ENCODE measurements at regions not wholly inside any gene's neighbourhood (a gene's known extent, or its start where the extent isn't known, plus 50 kb on each side); places are given as distances from the start of the nearest gene placed in this dataset.

DNA sequence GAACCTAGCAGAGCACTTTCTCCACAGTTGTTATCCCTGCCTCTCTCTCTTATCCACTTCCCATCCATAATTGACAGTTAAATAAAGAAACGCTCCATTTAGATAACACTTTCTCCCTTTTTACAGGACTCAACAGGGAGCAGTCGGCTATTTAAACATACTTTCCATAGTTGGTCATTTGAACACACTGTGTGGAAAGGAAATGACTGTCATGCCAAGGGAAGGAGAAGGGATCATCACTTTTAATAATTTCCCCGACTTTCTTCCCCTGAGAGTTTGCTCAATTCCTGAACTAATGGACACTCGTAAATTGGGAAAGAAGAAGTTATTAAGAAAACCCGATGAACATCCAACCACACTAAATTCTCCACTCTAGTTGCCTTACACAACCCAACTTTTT is 400.8 kb upstream of the PTGER4 start:
- Histone ChIP-seq H3K4me2 (ENCODE audit: control insufficient read depth, extremely low read depth, insufficient read depth, low read depth, low read length) (no peak overlapping the region), H3K4me3 (ENCODE audit: control insufficient read depth in 2 of 3, extremely low read depth in 1 of 3, insufficient read depth in 2 of 3, low read depth in 1 of 3, low read length in 3 of 3) (no peak overlapping the region), H3K4me1 (ENCODE audit: control insufficient read depth, extremely low read depth, insufficient read depth, low read length) (no peaks in the 10 kb centered on the region), H3K79me2 (ENCODE audit: control insufficient read depth, insufficient read depth, low read length) (no peaks in the 10 kb centered on the region), H3K27ac (ENCODE audit: control insufficient read depth, insufficient read depth, low read length) (no peak overlapping the region), H3K9me3 (ENCODE audit: control insufficient read depth, low read depth, low read length) (no peaks in the 10 kb centered on the region), H3K36me3 (ENCODE audit: control insufficient read depth in 2 of 2, extremely low read depth in 1 of 2, insufficient read depth in 2 of 2, low read length in 2 of 2) (no peaks in the 10 kb centered on the region), H3K9ac (ENCODE audit: control insufficient read depth, extremely low read depth, insufficient read depth, low read length) (no peak overlapping the region), H3K27me3 (ENCODE audit: control insufficient read depth, extremely low read depth, insufficient read depth, low read length) (no peaks in the 10 kb centered on the region), H2AFZ (ENCODE audit: control insufficient read depth, low read length) (no peak overlapping the region), H3K9me1 (ENCODE audit: control insufficient read depth, extremely low read depth, insufficient read depth, low read length) (no peaks in the 10 kb centered on the region), H4K20me1 (ENCODE audit: control insufficient read depth, extremely low read depth, insufficient read depth, low read length) (no peaks in the 10 kb centered on the region)
- TF ChIP-seq EZH2 (IDR thresholded peaks at IDR 0.05; ENCODE audit: low read length), result no peak
- TF ChIP-seq, protein P1, sequence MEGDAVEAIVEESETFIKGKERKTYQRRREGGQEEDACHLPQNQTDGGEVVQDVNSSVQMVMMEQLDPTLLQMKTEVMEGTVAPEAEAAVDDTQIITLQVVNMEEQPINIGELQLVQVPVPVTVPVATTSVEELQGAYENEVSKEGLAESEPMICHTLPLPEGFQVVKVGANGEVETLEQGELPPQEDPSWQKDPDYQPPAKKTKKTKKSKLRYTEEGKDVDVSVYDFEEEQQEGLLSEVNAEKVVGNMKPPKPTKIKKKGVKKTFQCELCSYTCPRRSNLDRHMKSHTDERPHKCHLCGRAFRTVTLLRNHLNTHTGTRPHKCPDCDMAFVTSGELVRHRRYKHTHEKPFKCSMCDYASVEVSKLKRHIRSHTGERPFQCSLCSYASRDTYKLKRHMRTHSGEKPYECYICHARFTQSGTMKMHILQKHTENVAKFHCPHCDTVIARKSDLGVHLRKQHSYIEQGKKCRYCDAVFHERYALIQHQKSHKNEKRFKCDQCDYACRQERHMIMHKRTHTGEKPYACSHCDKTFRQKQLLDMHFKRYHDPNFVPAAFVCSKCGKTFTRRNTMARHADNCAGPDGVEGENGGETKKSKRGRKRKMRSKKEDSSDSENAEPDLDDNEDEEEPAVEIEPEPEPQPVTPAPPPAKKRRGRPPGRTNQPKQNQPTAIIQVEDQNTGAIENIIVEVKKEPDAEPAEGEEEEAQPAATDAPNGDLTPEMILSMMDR (optimal IDR thresholded peaks at IDR 0.05 in 1 of 3, IDR thresholded peaks at IDR 0.05 in 1 of 3, conservative IDR thresholded peaks at IDR 0.05 in 1 of 3; ENCODE audit: extremely low read depth in 1 of 3, insufficient read depth in 2 of 3, low read length in 3 of 3), result no peak
- FAIRE-seq (no peak), DNase-seq (ENCODE audit: low read depth, low spot score) (no peak)
- dilution Hi-C loops (cut with MboI; ENCODE audit: extremely low pct_ligation_motif_present, low sequenced_read_pairs), result no loop called here

DNA sequence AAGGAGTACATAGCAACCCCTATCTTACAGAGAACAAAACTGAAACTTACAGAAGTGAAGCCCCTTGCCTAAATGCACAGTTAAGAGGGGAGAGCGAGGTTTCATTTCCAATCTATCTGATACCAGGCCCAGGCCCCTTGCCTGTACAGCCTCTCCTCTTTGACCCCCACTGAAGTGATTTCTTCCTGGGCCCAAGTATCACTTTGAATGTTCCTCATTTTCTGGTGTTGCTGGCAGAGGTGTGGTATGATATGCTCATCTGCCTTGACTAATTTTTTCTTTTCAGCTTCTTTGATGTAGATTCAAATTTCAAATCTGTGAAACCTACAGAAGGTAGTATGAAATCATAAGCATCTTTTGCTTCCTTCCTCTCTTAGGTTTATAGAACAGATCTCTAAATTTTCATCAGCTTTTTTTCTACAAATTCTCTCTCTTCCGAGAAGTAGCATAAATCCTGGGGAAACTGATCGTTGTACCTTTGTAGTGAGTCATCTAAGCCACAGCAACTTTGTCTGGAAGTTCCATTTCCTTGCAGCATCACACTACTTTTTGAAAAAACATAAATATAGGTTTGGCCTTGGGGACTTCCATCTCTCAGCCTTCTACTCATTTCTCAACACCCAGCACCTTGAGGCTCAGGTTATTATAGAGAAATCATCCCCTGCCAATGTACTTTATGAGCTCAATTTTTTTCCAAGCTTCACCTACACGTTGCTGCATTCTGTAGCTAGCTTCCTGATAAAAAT is 402.4 kb upstream of the PTGER4 start:
- no peaks in the 10 kb centered on the region for H4K20me1 ChIP-seq (ENCODE audit: control insufficient read depth, extremely low read depth, insufficient read depth, low read length)
- FAIRE-seq, result no peak

More for the DNA sequence above, 402.4 kb upstream of the PTGER4 start:
- DNase-seq (ENCODE audit: low read depth, low spot score), result no peak
- Histone ChIP-seq H3K4me1 (ENCODE audit: control insufficient read depth, extremely low read depth, insufficient read depth, low read length) (no peaks in the 10 kb centered on the region), H3K4me3 (ENCODE audit: control insufficient read depth in 2 of 3, extremely low read depth in 1 of 3, insufficient read depth in 2 of 3, low read depth in 1 of 3, low read length in 3 of 3) (no peak overlapping the region), H3K9me3 (ENCODE audit: control insufficient read depth, low read depth, low read length) (no peaks in the 10 kb centered on the region), H3K27me3 (ENCODE audit: control insufficient read depth, extremely low read depth, insufficient read depth, low read length) (no peaks in the 10 kb centered on the region), H3K79me2 (ENCODE audit: control insufficient read depth, insufficient read depth, low read length) (no peaks in the 10 kb centered on the region), H3K4me2 (ENCODE audit: control insufficient read depth, extremely low read depth, insufficient read depth, low read depth, low read length) (no peak overlapping the region), H3K27ac (ENCODE audit: control insufficient read depth, insufficient read depth, low read length) (no peak overlapping the region), H3K36me3 (ENCODE audit: control insufficient read depth in 2 of 2, extremely low read depth in 1 of 2, insufficient read depth in 2 of 2, low read length in 2 of 2) (no peaks in the 10 kb centered on the region), H3K9me1 (ENCODE audit: control insufficient read depth, extremely low read depth, insufficient read depth, low read length) (no peaks in the 10 kb centered on the region), H2AFZ (ENCODE audit: control insufficient read depth, low read length) (no peak overlapping the region), H3K9ac (ENCODE audit: control insufficient read depth, extremely low read depth, insufficient read depth, low read length) (no peak overlapping the region)
- dilution Hi-C loops (cut with MboI; ENCODE audit: extremely low pct_ligation_motif_present, low sequenced_read_pairs), result no loop called here
- TF ChIP-seq, protein P1 (optimal IDR thresholded peaks at IDR 0.05 in 1 of 3, IDR thresholded peaks at IDR 0.05 in 1 of 3, conservative IDR thresholded peaks at IDR 0.05 in 1 of 3; ENCODE audit: extremely low read depth in 1 of 3, insufficient read depth in 2 of 3, low read length in 3 of 3), result no peak
- TF ChIP-seq EZH2 (IDR thresholded peaks at IDR 0.05; ENCODE audit: low read length), result no peak
